ENCODE measurements at regions not wholly inside any gene's neighbourhood (a gene's known extent, or its start where the extent isn't known, plus 50 kb on each side); places are given as distances from the start of the nearest gene placed in this dataset.

DNA sequence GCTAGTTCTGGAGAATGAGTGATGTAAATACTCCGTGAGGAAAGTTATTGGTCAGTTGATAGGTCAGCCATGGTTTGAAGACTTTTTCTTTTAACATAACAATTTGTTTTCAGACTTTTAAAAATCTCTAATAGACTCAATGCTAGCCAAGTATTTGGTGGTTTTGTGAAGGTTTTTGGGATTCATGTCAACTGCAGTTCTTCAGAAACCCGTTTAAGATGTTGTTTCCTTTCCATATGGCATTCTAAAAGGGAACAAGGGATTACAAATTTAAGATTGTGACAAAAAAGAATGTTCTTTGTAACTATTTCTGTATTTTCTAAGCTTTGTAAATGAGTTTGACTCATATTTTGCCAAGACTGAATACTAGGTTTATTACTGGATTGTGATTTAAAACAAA is 281.7 kb upstream of the COL8A1 start:
- H3K27ac Mint-ChIP-seq = no peak overlapping the region
- no peaks in the 10 kb centered on the region for H3K4me1 Mint-ChIP-seq (ENCODE audit: unreplicated experiment)
- H3K27me3 Mint-ChIP-seq = no peaks in the 10 kb centered on the region
- TF ChIP-seq, protein P1, sequence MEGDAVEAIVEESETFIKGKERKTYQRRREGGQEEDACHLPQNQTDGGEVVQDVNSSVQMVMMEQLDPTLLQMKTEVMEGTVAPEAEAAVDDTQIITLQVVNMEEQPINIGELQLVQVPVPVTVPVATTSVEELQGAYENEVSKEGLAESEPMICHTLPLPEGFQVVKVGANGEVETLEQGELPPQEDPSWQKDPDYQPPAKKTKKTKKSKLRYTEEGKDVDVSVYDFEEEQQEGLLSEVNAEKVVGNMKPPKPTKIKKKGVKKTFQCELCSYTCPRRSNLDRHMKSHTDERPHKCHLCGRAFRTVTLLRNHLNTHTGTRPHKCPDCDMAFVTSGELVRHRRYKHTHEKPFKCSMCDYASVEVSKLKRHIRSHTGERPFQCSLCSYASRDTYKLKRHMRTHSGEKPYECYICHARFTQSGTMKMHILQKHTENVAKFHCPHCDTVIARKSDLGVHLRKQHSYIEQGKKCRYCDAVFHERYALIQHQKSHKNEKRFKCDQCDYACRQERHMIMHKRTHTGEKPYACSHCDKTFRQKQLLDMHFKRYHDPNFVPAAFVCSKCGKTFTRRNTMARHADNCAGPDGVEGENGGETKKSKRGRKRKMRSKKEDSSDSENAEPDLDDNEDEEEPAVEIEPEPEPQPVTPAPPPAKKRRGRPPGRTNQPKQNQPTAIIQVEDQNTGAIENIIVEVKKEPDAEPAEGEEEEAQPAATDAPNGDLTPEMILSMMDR (conservative IDR thresholded peaks at IDR 0.05) = no peak
- no peaks in the 10 kb centered on the region for H3K9me3 Mint-ChIP-seq
- H3K36me3 Mint-ChIP-seq = no peaks in the 10 kb centered on the region
- DNase-seq (ENCODE audit: extremely low spot score, unreplicated experiment) = no peak
- no peak overlapping the region for H3K4me3 Mint-ChIP-seq

DNA sequence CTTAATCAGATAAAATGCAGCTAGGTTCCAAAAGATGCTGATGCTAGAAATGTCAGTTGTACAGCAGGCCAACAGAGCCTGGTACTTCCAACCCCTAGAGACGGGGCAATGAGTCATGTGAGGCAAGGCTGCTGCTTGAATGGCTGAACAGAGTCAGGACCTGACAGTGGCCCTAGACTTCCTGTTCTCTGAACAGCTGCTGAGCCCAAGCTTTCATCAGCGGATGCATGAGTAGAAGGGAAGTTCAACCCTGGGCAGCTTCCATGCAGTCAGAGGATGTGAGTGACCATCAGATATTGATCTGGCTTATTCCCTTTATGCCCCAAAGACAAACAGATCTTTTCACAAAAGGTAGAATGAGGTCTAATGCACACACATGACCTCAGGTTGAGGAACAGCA is 282.9 kb upstream of the COL8A1 start:
- Mint-ChIP-seq H3K4me3 (no peak overlapping the region), H3K4me1 (ENCODE audit: unreplicated experiment) (no peaks in the 10 kb centered on the region), H3K27ac (no peak overlapping the region), H3K36me3 (no peaks in the 10 kb centered on the region), H3K27me3 (no peaks in the 10 kb centered on the region), H3K9me3 (no peaks in the 10 kb centered on the region)
- no peak for DNase-seq (ENCODE audit: extremely low spot score, unreplicated experiment)
- TF ChIP-seq, protein P1 (conservative IDR thresholded peaks at IDR 0.05) = no peak

DNA sequence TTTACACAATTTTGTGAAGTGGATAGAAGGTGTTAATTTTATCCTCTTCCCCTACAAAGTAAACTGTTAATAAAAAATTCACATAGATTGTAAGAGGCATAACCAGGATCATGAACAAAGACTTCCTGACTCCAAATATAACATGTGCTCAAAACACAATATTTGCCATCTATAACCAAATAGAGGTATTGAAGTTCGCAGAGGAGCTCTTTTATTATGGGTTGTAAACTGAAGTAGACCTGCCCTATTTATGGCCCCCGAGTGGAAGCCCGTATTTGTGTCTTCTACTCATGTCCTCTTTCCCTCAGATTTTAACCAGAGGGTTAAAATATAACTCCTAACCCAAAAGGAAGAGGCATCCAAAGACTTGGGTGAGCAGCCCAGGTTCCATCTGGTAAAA is 285.6 kb upstream of the COL8A1 start:
- H3K4me3 Mint-ChIP-seq = no peak overlapping the region
- TF ChIP-seq, protein P1 (conservative IDR thresholded peaks at IDR 0.05) = no peak
- no peaks in the 10 kb centered on the region for H3K4me1 Mint-ChIP-seq (ENCODE audit: unreplicated experiment)
- H3K9me3 Mint-ChIP-seq = no peaks in the 10 kb centered on the region
- no peak overlapping the region for H3K27ac Mint-ChIP-seq
- no peaks in the 10 kb centered on the region for H3K27me3 Mint-ChIP-seq
- H3K36me3 Mint-ChIP-seq = no peaks in the 10 kb centered on the region
- DNase-seq (ENCODE audit: extremely low spot score, unreplicated experiment) = no peak

DNA sequence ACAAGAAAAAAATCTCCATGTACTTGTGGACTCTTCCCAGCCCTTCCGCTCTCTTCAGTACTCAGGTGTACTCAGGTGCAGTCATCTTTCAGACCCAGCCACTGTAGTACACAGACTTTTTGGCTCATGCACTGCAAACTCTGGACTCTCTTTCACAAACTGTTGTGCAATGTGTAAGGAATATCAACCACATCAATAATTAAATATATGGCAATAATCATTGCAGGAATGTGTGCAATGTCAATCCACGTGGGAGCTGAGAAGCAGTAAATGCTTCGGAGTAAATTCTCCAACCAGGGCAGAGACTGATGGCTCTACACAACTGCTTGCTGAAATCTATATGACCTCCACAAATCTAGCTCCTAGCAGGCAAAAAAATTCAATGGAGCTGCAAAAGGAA is 287.3 kb upstream of the COL8A1 start:
- no peaks in the 10 kb centered on the region for H3K27me3 Mint-ChIP-seq
- no peak overlapping the region for H3K4me3 Mint-ChIP-seq
- DNase-seq (ENCODE audit: extremely low spot score, unreplicated experiment) = no peak
- no peaks in the 10 kb centered on the region for H3K36me3 Mint-ChIP-seq
- no peaks in the 10 kb centered on the region for H3K9me3 Mint-ChIP-seq
- no peak overlapping the region for H3K27ac Mint-ChIP-seq
- TF ChIP-seq, protein P1 (conservative IDR thresholded peaks at IDR 0.05) = no peak
- H3K4me1 Mint-ChIP-seq (ENCODE audit: unreplicated experiment) = no peaks in the 10 kb centered on the region

DNA sequence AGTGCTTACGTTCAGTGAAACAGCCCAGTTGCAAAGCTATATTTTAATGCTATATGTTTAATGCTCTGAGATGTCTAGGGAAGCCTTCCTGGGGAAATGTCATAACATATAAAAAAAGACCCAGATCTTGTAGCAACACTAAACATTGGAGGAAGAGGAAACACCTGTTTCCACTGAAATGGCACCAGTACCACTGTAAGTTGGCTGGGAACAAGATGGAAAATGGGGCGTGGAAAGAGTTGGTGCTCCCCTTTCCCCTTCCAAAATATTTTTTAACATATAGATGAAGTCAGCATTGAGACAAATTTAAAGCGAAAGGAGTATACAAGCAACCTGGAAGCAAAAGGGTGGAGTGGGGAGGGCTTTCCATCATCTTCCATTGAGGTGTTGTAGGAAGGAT is 289.9 kb upstream of the COL8A1 start:
- H3K27ac Mint-ChIP-seq = no peak overlapping the region
- TF ChIP-seq, protein P1 (conservative IDR thresholded peaks at IDR 0.05) = no peak
- no peak for DNase-seq (ENCODE audit: extremely low spot score, unreplicated experiment)

DNA sequence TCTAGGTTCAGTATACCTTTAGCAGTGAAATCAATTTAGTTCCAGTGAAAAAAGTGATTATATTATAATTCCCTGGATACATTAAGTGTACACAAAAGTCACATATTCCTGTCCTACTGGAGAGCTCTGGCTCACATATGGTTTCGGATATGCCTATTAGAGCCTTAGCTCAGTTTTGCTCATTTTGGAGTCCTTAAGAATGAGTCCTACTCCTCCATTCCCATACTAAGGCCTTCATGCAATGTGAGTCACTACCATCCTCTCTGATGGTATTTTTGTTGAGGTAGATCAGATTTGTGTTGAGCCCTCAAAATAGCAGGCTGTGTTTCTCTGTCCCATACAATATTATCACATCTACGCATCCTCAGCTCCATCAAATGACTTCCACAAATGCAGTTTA is 294.2 kb upstream of the COL8A1 start:
- H3K27me3 Mint-ChIP-seq = no peaks in the 10 kb centered on the region

More for the DNA sequence above, 289.9 kb upstream of the COL8A1 start:
- Mint-ChIP-seq H3K36me3 (no peaks in the 10 kb centered on the region), H3K4me1 (ENCODE audit: unreplicated experiment) (no peaks in the 10 kb centered on the region), H3K4me3 (no peak overlapping the region), H3K27me3 (no peaks in the 10 kb centered on the region), H3K9me3 (no peaks in the 10 kb centered on the region)

More for the DNA sequence above, 294.2 kb upstream of the COL8A1 start:
- no peak for DNase-seq (ENCODE audit: extremely low spot score, unreplicated experiment)
- H3K4me1 Mint-ChIP-seq (ENCODE audit: unreplicated experiment) = no peaks in the 10 kb centered on the region
- H3K4me3 Mint-ChIP-seq = no peak overlapping the region
- TF ChIP-seq, protein P1 (conservative IDR thresholded peaks at IDR 0.05) = no peak
- no peaks in the 10 kb centered on the region for H3K9me3 Mint-ChIP-seq
- no peaks in the 10 kb centered on the region for H3K36me3 Mint-ChIP-seq
- no peak overlapping the region for H3K27ac Mint-ChIP-seq

Data from type B pancreatic cell (in vitro differentiated cells).